Thyroid gland (tissue), 4 donors: ENCODE measurements at regions not wholly inside any gene's neighbourhood (a gene's known extent, or its start where the extent isn't known, plus 50 kb on each side); places are given as distances from the start of the nearest gene placed in this dataset.

Source experiments
- DNase-seq, 2 donors: peaks; one replicate each; pipeline ENCODE4 v3.0.0-alpha.2; 2019
- H3K27ac ChIP-seq, 3 donors: fragments of 200-600 bp; sonication (generic); 1 replicate in 2 of 3; 2 replicates in 1 of 3; pipeline ENCODE4 v1.5.1; 2016 to 2019; ENCODE audit warnings: mild to moderate bottlenecking in 1 of 3, moderate library complexity in 1 of 3
- H3K27me3 ChIP-seq: fragments of 200-600 bp; sonication (generic); one replicate; pipeline ENCODE4 v1.5.1; 2019
- H3K36me3 ChIP-seq, 2 donors: fragments of 200-600 bp; sonication (generic); one replicate each; pipeline ENCODE4 v1.5.1; 2016 to 2019
- H3K4me1 ChIP-seq, 2 donors: fragments of 200-600 bp; sonication (generic); one replicate each; pipeline ENCODE4 v1.5.1; 2017 to 2019
- H3K4me3 ChIP-seq, 3 donors: fragments of 200-600 bp; sonication (generic); replicated peaks in 1 of 3; 1 replicate in 2 of 3; 2 replicates in 1 of 3; pipeline ENCODE4 v1.5.1; 2016; ENCODE audit warnings: mild to moderate bottlenecking in 1 of 3
- H3K9me3 ChIP-seq: fragments of 200-600 bp; sonication (generic); one replicate; pipeline ENCODE4 v1.5.1; 2017
- CTCF ChIP-seq, 6 experiments: fragments of 200-600 bp in 3 of 6; fragments of 450-650 bp in 3 of 6; sonication (generic) in 3 of 6; IDR thresholded peaks; one replicate each; pipeline ENCODE4 v1.5.1; 2016 to 2019; ENCODE audit warnings: antibody characterized with exemption in 6 of 6, mild to moderate bottlenecking in 2 of 6, inconsistent platforms in 1 of 6, moderate library complexity in 1 of 6
- POLR2A ChIP-seq, 2 donors: fragments of 450-650 bp; IDR thresholded peaks; one replicate each; pipeline ENCODE4 v1.6.1; 2017; ENCODE audit warnings: antibody characterized with exemption in 2 of 2, mild to moderate bottlenecking in 2 of 2, moderate library complexity in 1 of 2
- WGBS, 2 donors: methylation state at CpG; one replicate each; pipeline ENCODE4 v1.1.5; 2017; 5-methylcytosine and 5-hydroxymethylcytosine counted together
- intact Hi-C: fragments of 100-400 bp; cut with DNase I; formaldehyde crosslinking; loops from one replicate; pipeline ENCODE4 v1.15.1; 2023

- Histone ChIP-seq H3K27ac (peak overlapping the region; percentile 54 to 77 (median 69)), H3K27me3 (no peaks in the 10 kb centered on the region), H3K4me3 (no peak overlapping the region), H3K36me3 (no peaks in the 10 kb centered on the region), H3K4me1 (peaks cover 63 to 77% of the 10 kb centered on the region in 2 donors), H3K9me3 (no peaks in the 10 kb centered on the region)
- no peak for DNase-seq
- 83 to 85% methylated on average over 9 of the region's 9 CpGs for WGBS, 2 donors
- TF ChIP-seq CTCF (IDR thresholded peaks at IDR 0.05): no peak
- no peak for TF ChIP-seq POLR2A (IDR thresholded peaks at IDR 0.05)
- intact Hi-C loops: loop anchor here (10.0 kb wide), 1 partner anchor 52 kb away; no protein-coding TSS in a partner anchor
Measured at GRCh38 chr3:194196876-194197275, 60.9 kb downstream of the HES1 start.

GRCh38 chr3:194197396-194197960, 61.5 kb downstream of the HES1 start:
- intact Hi-C loops: loop anchor here (10.0 kb wide), 1 partner anchor 53 kb away; no protein-coding TSS in a partner anchor
- Histone ChIP-seq H3K4me1 (peaks cover 62 to 77% of the 10 kb centered on the region in 2 donors), H3K27ac (peak overlapping the region; percentile 54 to 77 (median 69)), H3K27me3 (no peaks in the 10 kb centered on the region), H3K36me3 (no peaks in the 10 kb centered on the region), H3K4me3 (no peak overlapping the region), H3K9me3 (no peaks in the 10 kb centered on the region)
- DNase-seq: no peak
- 39 to 40% methylated on average over 7 of the region's 7 CpGs for WGBS, 2 donors
- TF ChIP-seq CTCF (IDR thresholded peaks at IDR 0.05): peak in 5 of 6 experiments; percentile 8 to 72 (median 29)
- no peak for TF ChIP-seq POLR2A (IDR thresholded peaks at IDR 0.05)

- 41 to 45% methylated on average over 9 of the region's 9 CpGs for WGBS, 2 donors
- H3K4me3 ChIP-seq: no peak overlapping the region
- no peaks in the 10 kb centered on the region for H3K27me3 ChIP-seq
- TF ChIP-seq CTCF (IDR thresholded peaks at IDR 0.05) (no peak), POLR2A (IDR thresholded peaks at IDR 0.05) (no peak)
- H3K4me1 ChIP-seq: peaks cover 56 to 72% of the 10 kb centered on the region in 2 donors
- no peaks in the 10 kb centered on the region for H3K36me3 ChIP-seq
- peak; percentile 89 to 94 for DNase-seq
- H3K9me3 ChIP-seq: no peaks in the 10 kb centered on the region
- peak overlapping the region; percentile 54 to 77 (median 69) for H3K27ac ChIP-seq
- intact Hi-C loops: loop anchor here (10.0 kb wide), 1 partner anchor 53 kb away; no protein-coding TSS in a partner anchor
Measured at GRCh38 chr3:194197981-194198695, 62.2 kb downstream of the HES1 start.

GRCh38 chr3:194198938-194199337, 63.0 kb downstream of the HES1 start:
- Histone ChIP-seq H3K9me3 (no peaks in the 10 kb centered on the region), H3K4me3 (no peak overlapping the region), H3K36me3 (no peaks in the 10 kb centered on the region), H3K27ac (peak overlapping the region; percentile 52 to 77 (median 69)), H3K4me1 (peaks cover 55 to 74% of the 10 kb centered on the region in 2 donors), H3K27me3 (no peaks in the 10 kb centered on the region)
- no peak for TF ChIP-seq CTCF (IDR thresholded peaks at IDR 0.05)
- TF ChIP-seq POLR2A (IDR thresholded peaks at IDR 0.05): no peak
- intact Hi-C loops: loop anchor here (10.0 kb wide), 1 partner anchor 54 kb away; no protein-coding TSS in a partner anchor
- 67 to 69% methylated on average over 3 of the region's 3 CpGs for WGBS, 2 donors
- no peak for DNase-seq
